HCT116 (cell line): ENCODE measurements at regions not wholly inside any gene's neighbourhood (a gene's known extent, or its start where the extent isn't known, plus 50 kb on each side); places are given as distances from the start of the nearest gene placed in this dataset.

Experiments
- ATAC-seq: fragments of 200-7000 bp; cut with Tn5 transposase; 2 replicates; pipeline ENCODE4 v1.9.1; 2020; ENCODE audit warnings: mild to moderate bottlenecking, moderate library complexity
- BruUV-seq: library from RNA; stranded (reverse); fragments of 400-500 nt; replicated peaks from 2 replicates; lab custom pipeline; 2021; lab: Mats Ljungman, UMichigan
- CTCF ChIA-PET: fragments of 300-600 bp; sonication (Branson Sonifier 250); formaldehyde crosslinking; loops from one replicate; lab custom pipeline; 2021; ENCODE audit warnings: antibody characterized with exemption; lab: Charles Lee
- POLR2A ChIA-PET: fragments of 300-600, 350-600 bp; sonication (Branson Sonifier 250); formaldehyde crosslinking; loops from one replicate; lab custom pipeline; 2021; ENCODE audit warnings: antibody characterized with exemption; lab: Charles Lee
- RAD21 ChIA-PET, 2 experiments: fragments of 300-600 bp; sonication (Branson Sonifier 250); formaldehyde crosslinking; loops; one replicate each; lab custom pipeline; 2023; ENCODE audit warnings: low total read pairs in 2 of 2; ENCODE audit not compliant: uncharacterized antibody in 2 of 2, unreplicated experiment in 2 of 2, low non-redundant PET in 1 of 2; lab: Charles Lee
- DNase-seq: peaks from one replicate; pipeline ENCODE4 v3.0.0-alpha.2; 2010; ENCODE audit warnings: low read depth, low spot score
- H2AFZ ChIP-seq: fragments of 200-600 bp; shearing (Covaris generic), sonication (generic); 2 replicates; pipeline ENCODE4 v1.6.1; 2017; ENCODE audit warnings: low read depth, mixed run types, mixed read lengths, antibody characterized with exemption, low read length; ENCODE audit not compliant: poor library complexity, severe bottlenecking
- H3K27ac ChIP-seq: 2 replicates; pipeline ENCODE4 v1.5.1; 2012; ENCODE audit warnings: low read depth, low read length
- H3K27me3 ChIP-seq: fragments of 200-600 bp; sonication (generic); 2 replicates; pipeline ENCODE4 v1.6.1; 2016; ENCODE audit warnings: mixed run types, low read length, mixed read lengths; ENCODE audit not compliant: insufficient read depth
- H3K36me3 ChIP-seq, 2 experiments: fragments of 200-500 bp in 1 of 2; fragments of 200-600 bp in 1 of 2; sonication (Bioruptor generic) in 1 of 2; sonication (generic) in 1 of 2; 2 replicates each; pipeline versions ENCODE4 v1.5.1 to v1.6.1; 2014 to 2016; ENCODE audit warnings: low read length in 2 of 2, inconsistent platforms in 1 of 2, mixed read lengths in 1 of 2, mixed run types in 1 of 2; ENCODE audit not compliant: insufficient read depth in 2 of 2, control insufficient read depth in 1 of 2
- H3K4me1 ChIP-seq, 2 experiments: fragments of 200-600 bp in 1 of 2; sonication (generic) in 1 of 2; 2 replicates each; pipeline versions ENCODE4 v1.5.1 to v1.6.1; 2012 to 2017; ENCODE audit warnings: low read length in 2 of 2, inconsistent platforms in 1 of 2, mild to moderate bottlenecking in 1 of 2, mixed read lengths in 1 of 2, mixed run types in 1 of 2, moderate library complexity in 1 of 2; ENCODE audit not compliant: insufficient read depth in 2 of 2, control insufficient read depth in 1 of 2
- H3K4me2 ChIP-seq: fragments of 200-600 bp; sonication (generic); 2 replicates; pipeline ENCODE4 v1.6.1; 2017; ENCODE audit warnings: mixed run types, low read length, mixed read lengths
- H3K4me3 ChIP-seq, 2 experiments: fragments of 200-600 bp in 1 of 2; sonication (generic) in 1 of 2; replicated peaks in 1 of 2; 2 replicates each; pipeline ENCODE4 v1.5.1; 2011 to 2016; ENCODE audit warnings: low read length in 2 of 2, control low read depth in 1 of 2, low read depth in 1 of 2, mild to moderate bottlenecking in 1 of 2, mixed read lengths in 1 of 2, mixed run types in 1 of 2
- H3K79me2 ChIP-seq: fragments of 200-600 bp; sonication (generic); 2 replicates; pipeline ENCODE4 v1.6.1; 2017; ENCODE audit warnings: mild to moderate bottlenecking, mixed run types, low read length, moderate library complexity, mixed read lengths; ENCODE audit not compliant: insufficient read depth
- H3K9ac ChIP-seq: fragments of 200-600 bp; sonication (generic); 2 replicates; pipeline ENCODE4 v1.6.1; 2016; ENCODE audit warnings: low read length, mixed read lengths
- H3K9me2 ChIP-seq: fragments of 200-600 bp; sonication (generic), shearing (Covaris generic); 2 replicates; pipeline ENCODE4 v1.6.1; 2017; ENCODE audit warnings: mixed run types, mild to moderate bottlenecking, moderate library complexity; ENCODE audit not compliant: insufficient read depth
- H3K9me3 ChIP-seq, 2 experiments: fragments of 200-500 bp in 1 of 2; fragments of 200-600 bp in 1 of 2; sonication (Bioruptor generic) in 1 of 2; sonication (generic) in 1 of 2; 2 replicates each; pipeline ENCODE4 v1.6.1; 2014 to 2017; ENCODE audit warnings: low read length in 2 of 2, mixed read lengths in 2 of 2, inconsistent platforms in 1 of 2, low read depth in 1 of 2, mild to moderate bottlenecking in 1 of 2, mixed run types in 1 of 2, moderate library complexity in 1 of 2; ENCODE audit not compliant: control insufficient read depth in 1 of 2, insufficient read depth in 1 of 2
- H4K20me1 ChIP-seq: fragments of 200-600 bp; sonication (generic), shearing (Covaris generic); 2 replicates; pipeline ENCODE4 v1.6.1; 2017; ENCODE audit warnings: mixed run types, mild to moderate bottlenecking, moderate library complexity; ENCODE audit not compliant: insufficient read depth
- ATF3 ChIP-seq: IDR thresholded peaks from 2 replicates; pipeline ENCODE4 v1.6.1; 2012
- CBX3 ChIP-seq: IDR thresholded peaks from 2 replicates; pipeline ENCODE4 v1.6.1; 2012; ENCODE audit warnings: low read depth
- EGR1 ChIP-seq: IDR thresholded peaks from 2 replicates; pipeline ENCODE4 v1.6.1; 2012; ENCODE audit warnings: low read depth
- EZH2 ChIP-seq: fragments of 200-600 bp; sonication (generic); IDR thresholded peaks from 2 replicates; pipeline ENCODE4 v1.6.1; 2017; ENCODE audit warnings: antibody characterized with exemption, mixed run types
- EZH2phosphoT487 ChIP-seq: fragments of 200-600 bp; IDR thresholded peaks from 2 replicates; pipeline ENCODE4 v1.6.1; 2018; ENCODE audit warnings: antibody characterized with exemption, borderline replicate concordance
- FOSL1 ChIP-seq: IDR thresholded peaks from 2 replicates; pipeline ENCODE4 v1.6.1; 2012; ENCODE audit warnings: low read depth
- MAX ChIP-seq: IDR thresholded peaks from 2 replicates; pipeline ENCODE4 v1.6.1; 2012
- POLR2A ChIP-seq: IDR thresholded peaks from 2 replicates; pipeline ENCODE4 v1.7.0; 2011; ENCODE audit warnings: borderline replicate concordance; ENCODE audit not compliant: insufficient read depth, insufficient read length; ENCODE audit errors: extremely low read depth
- RAD21 ChIP-seq: IDR thresholded peaks from 2 replicates; pipeline ENCODE4 v1.6.1; 2012; ENCODE audit warnings: low read depth, mild to moderate bottlenecking
- SIN3A ChIP-seq: IDR thresholded peaks from 2 replicates; pipeline ENCODE4 v1.6.1; 2012; ENCODE audit warnings: low read depth
- SRF ChIP-seq: IDR thresholded peaks from 2 replicates; pipeline ENCODE4 v1.6.1; 2012; ENCODE audit warnings: low read depth
- TCF7L2 ChIP-seq: IDR thresholded peaks from 2 replicates; pipeline ENCODE4 v1.7.0; 2011; ENCODE audit warnings: borderline replicate concordance, inconsistent platforms; ENCODE audit not compliant: insufficient read depth, insufficient read length; ENCODE audit errors: extremely low read depth
- YY1 ChIP-seq: IDR thresholded peaks from 2 replicates; pipeline ENCODE4 v1.6.1; 2011; ENCODE audit warnings: low read length, low read depth, moderate library complexity, mild to moderate bottlenecking; ENCODE audit not compliant: insufficient replicate concordance; ENCODE audit errors: extremely low read depth
- ZFX ChIP-seq: fragments of 450-650 bp; IDR thresholded peaks from 2 replicates; pipeline ENCODE4 v1.6.1; 2017
- ZNF274 ChIP-seq: fragments of 200-500 bp; sonication (Bioruptor generic); IDR thresholded peaks from 2 replicates; pipeline ENCODE4 v1.6.1; 2014; ENCODE audit warnings: mild to moderate bottlenecking, low read depth, low read length, inconsistent platforms
- intact Hi-C: fragments of 100-400 bp; cut with micrococcal nuclease; formaldehyde crosslinking; loops from 2 replicates; pipeline ENCODE4 v1.10.0; 2022

GRCh38 chr6:85714893-85715530 lies 72.3 kb upstream of the SYNCRIP start:
- ChIA-PET RAD21 (no interaction called here), POLR2A (no interaction called here)
- H2AFZ ChIP-seq, result no peak overlapping the region

GRCh38 chr6:85712346-85712745 lies 69.7 kb upstream of the SYNCRIP start:
- no peak for ATAC-seq

More at GRCh38 chr6:85714893-85715530, 72.3 kb upstream of the SYNCRIP start:
- ATAC-seq, result no peak
- Histone ChIP-seq H3K4me3 (no peak overlapping the region), H3K4me1 (no peaks in the 10 kb centered on the region)
- TF ChIP-seq EZH2 (no peak), SRF (no peak), ZNF274 (no peak), ATF3 (no peak), YY1 (no peak), EZH2phosphoT487 (no peak), TCF7L2 (no peak), MAX (no peak), CBX3 (no peak), RAD21 (no peak), ZFX (no peak), FOSL1 (no peak), SIN3A (no peak)
- TF ChIP-seq, all 23 proteins: peak for 0
- Histone ChIP-seq H3K4me2 (no peak overlapping the region), H3K9ac (no peak overlapping the region), H3K27me3 (no peaks in the 10 kb centered on the region), H3K9me2 (no peaks in the 10 kb centered on the region), H3K79me2 (no peaks in the 10 kb centered on the region), H3K27ac (no peak overlapping the region), H4K20me1 (no peaks in the 10 kb centered on the region), H3K36me3 (no peaks in the 10 kb centered on the region), H3K9me3 (no peaks in the 10 kb centered on the region)
- CTCF ChIA-PET, result no interaction called here
- no peak for DNase-seq
- intact Hi-C loops, result no loop called here
- no TSS peak for BruUV-seq

More at GRCh38 chr6:85712346-85712745, 69.7 kb upstream of the SYNCRIP start:
- H3K9me2 ChIP-seq, result no peaks in the 10 kb centered on the region
- POLR2A ChIA-PET, result no interaction called here
- intact Hi-C loops, result no loop called here
- RAD21 ChIA-PET, result no interaction called here
- H2AFZ ChIP-seq, result no peak overlapping the region
- CTCF ChIA-PET, result no interaction called here
- H3K27me3 ChIP-seq, result no peaks in the 10 kb centered on the region
- no peaks in the 10 kb centered on the region for H3K9me3 ChIP-seq
- no peak overlapping the region for H3K4me3 ChIP-seq
- no peak overlapping the region for H3K27ac ChIP-seq
- no peak overlapping the region for H3K9ac ChIP-seq
- H4K20me1 ChIP-seq, result no peaks in the 10 kb centered on the region
- H3K79me2 ChIP-seq, result no peaks in the 10 kb centered on the region
- no peak for TF ChIP-seq RAD21
- TF ChIP-seq MAX, result no peak
- TF ChIP-seq ZFX, result no peak
- TF ChIP-seq EGR1, result no peak
- TF ChIP-seq POLR2A, result no peak
- DNase-seq, result no peak
- no peaks in the 10 kb centered on the region for H3K36me3 ChIP-seq
- BruUV-seq, result no TSS peak
- no peak overlapping the region for H3K4me2 ChIP-seq
- no peaks in the 10 kb centered on the region for H3K4me1 ChIP-seq
